ENCODE measurements at regions not wholly inside any gene's neighbourhood (a gene's known extent, or its start where the extent isn't known, plus 50 kb on each side); places are given as distances from the start of the nearest gene placed in this dataset.

DNA sequence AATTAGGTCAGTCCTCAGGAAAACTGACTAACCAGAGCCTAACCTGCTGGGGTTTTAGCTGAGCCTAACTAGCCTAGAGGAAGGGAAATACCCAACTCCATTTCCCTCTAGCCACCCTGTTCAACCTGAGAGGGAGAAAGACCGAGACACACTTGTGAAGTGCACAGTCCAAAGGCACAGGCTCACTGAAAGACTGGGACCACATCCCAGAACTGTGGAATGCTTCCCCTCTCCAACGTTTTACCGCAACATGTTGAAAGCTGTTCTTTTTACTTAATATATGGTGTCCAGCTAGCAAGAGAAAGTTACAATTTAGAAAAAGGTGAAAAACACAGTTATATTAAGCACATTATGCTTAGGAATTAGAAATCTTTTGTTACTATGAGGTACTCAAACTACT lies 76.8 kb upstream of the SIMC1 start:
- TF ChIP-seq TAF1 (IDR thresholded peaks at IDR 0.05; ENCODE audit: low read depth) (no peak), EP300 (IDR thresholded peaks at IDR 0.05; ENCODE audit: borderline replicate concordance) (no peak), YY1 (IDR thresholded peaks at IDR 0.05; ENCODE audit: low read depth) (no peak)
- TF ChIP-seq, protein P1, sequence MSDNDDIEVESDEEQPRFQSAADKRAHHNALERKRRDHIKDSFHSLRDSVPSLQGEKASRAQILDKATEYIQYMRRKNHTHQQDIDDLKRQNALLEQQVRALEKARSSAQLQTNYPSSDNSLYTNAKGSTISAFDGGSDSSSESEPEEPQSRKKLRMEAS (IDR thresholded peaks at IDR 0.05), result no peak
